GM23248 (cell line): ENCODE measurements at regions not wholly inside any gene's neighbourhood (a gene's known extent, or its start where the extent isn't known, plus 50 kb on each side); places are given as distances from the start of the nearest gene placed in this dataset.

Source experiments
- EZH2 ChIP-seq: fragments of 200-600 bp; sonication (generic); IDR thresholded peaks from 2 replicates; pipeline ENCODE4 v1.6.1; 2018; ENCODE audit warnings: antibody characterized with exemption, mild to moderate bottlenecking; ENCODE audit not compliant: insufficient read depth, poor library complexity, severe bottlenecking
- EZH2phosphoT487 ChIP-seq: fragments of 200-600 bp; sonication (generic); IDR thresholded peaks from 2 replicates; pipeline ENCODE4 v1.6.1; 2018; ENCODE audit warnings: antibody characterized with exemption, moderate library complexity, mild to moderate bottlenecking, low read depth; ENCODE audit not compliant: insufficient read depth

GRCh38 chr5:69013481-69013880 is 80.3 kb upstream of the SLC30A5 start:
- no peak for TF ChIP-seq EZH2
- TF ChIP-seq EZH2phosphoT487, result no peak
